Glutamatergic neuron (in vitro differentiated cells): ENCODE measurements at regions not wholly inside any gene's neighbourhood (a gene's known extent, or its start where the extent isn't known, plus 50 kb on each side); places are given as distances from the start of the nearest gene placed in this dataset.

ENCODE experiments used
- DNase-seq: peaks from one replicate; pipeline ENCODE4 v3.0.0; 2022
- H3K27ac Mint-ChIP-seq: one replicate; pipeline ENCODE4 v1.8.0; 2020; ENCODE audit warnings: mild to moderate bottlenecking, mixed read lengths, inconsistent platforms; ENCODE audit not compliant: unreplicated experiment
- H3K27me3 Mint-ChIP-seq: one replicate; pipeline ENCODE4 v1.8.0; 2020; ENCODE audit warnings: mild to moderate bottlenecking, moderate library complexity, mixed read lengths, inconsistent platforms; ENCODE audit not compliant: unreplicated experiment
- H3K36me3 Mint-ChIP-seq: one replicate; pipeline ENCODE4 v1.8.0; 2020; ENCODE audit warnings: mild to moderate bottlenecking, mixed read lengths, inconsistent platforms; ENCODE audit not compliant: unreplicated experiment
- H3K4me1 Mint-ChIP-seq: one replicate; pipeline ENCODE4 v1.8.0; 2020; ENCODE audit warnings: mild to moderate bottlenecking, low read depth, mixed read lengths, inconsistent platforms; ENCODE audit not compliant: unreplicated experiment
- H3K4me3 Mint-ChIP-seq: one replicate; pipeline ENCODE4 v1.8.0; 2020; ENCODE audit warnings: mild to moderate bottlenecking, mixed read lengths, inconsistent platforms; ENCODE audit not compliant: unreplicated experiment
- H3K9me3 Mint-ChIP-seq: one replicate; pipeline ENCODE4 v1.8.0; 2020; ENCODE audit warnings: mild to moderate bottlenecking, moderate library complexity, mixed read lengths, inconsistent platforms; ENCODE audit not compliant: unreplicated experiment
- CTCF ChIP-seq: fragments of 200-600 bp; sonication (generic); IDR thresholded peaks from one replicate; pipeline ENCODE4 v1.5.0; 2021; ENCODE audit not compliant: partially characterized antibody, unreplicated experiment

GRCh38 chr3:146953511-146953981 is 348.4 kb upstream of the PLSCR5 start:
- H3K27ac Mint-ChIP-seq: no peak overlapping the region
- H3K4me1 Mint-ChIP-seq: peaks cover 13% of the 10 kb centered on the region
- H3K27me3 Mint-ChIP-seq: peaks cover 4% of the 10 kb centered on the region
- H3K36me3 Mint-ChIP-seq: no peaks in the 10 kb centered on the region
- peaks cover 6% of the 10 kb centered on the region for H3K9me3 Mint-ChIP-seq
- TF ChIP-seq CTCF: no peak
- DNase-seq: no peak
- no peak overlapping the region for H3K4me3 Mint-ChIP-seq

GRCh38 chr3:146948985-146949384 is 343.8 kb upstream of the PLSCR5 start:
- Mint-ChIP-seq H3K9me3 (peaks cover 4% of the 10 kb centered on the region), H3K36me3 (no peaks in the 10 kb centered on the region), H3K4me1 (peaks cover 5% of the 10 kb centered on the region), H3K27ac (no peak overlapping the region), H3K27me3 (no peaks in the 10 kb centered on the region), H3K4me3 (no peak overlapping the region)
- DNase-seq: no peak
- no peak for TF ChIP-seq CTCF

DNA sequence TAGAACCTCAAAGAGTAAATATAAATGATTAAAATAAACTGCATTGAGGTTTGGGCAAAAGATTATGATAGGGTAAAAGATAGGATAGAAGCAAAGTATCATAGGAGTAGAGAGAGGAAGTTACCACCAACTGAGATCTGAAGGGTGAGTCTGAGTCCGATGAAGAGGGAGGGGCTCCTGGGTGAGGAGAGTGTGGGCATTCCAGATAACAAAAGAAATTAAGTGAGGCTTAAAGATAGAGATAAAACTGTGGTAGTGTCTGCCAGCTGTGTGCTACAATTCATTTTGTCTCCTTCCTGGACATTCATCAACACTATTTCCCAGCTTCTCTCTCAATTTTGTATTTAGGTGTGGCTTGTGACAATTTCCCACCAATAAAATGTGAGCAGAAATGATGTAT is 343.0 kb upstream of the PLSCR5 start:
- DNase-seq: no peak
- H3K36me3 Mint-ChIP-seq: no peaks in the 10 kb centered on the region
- TF ChIP-seq CTCF: no peak
- H3K4me1 Mint-ChIP-seq: peaks cover under 1% of the 10 kb centered on the region
- no peak overlapping the region for H3K27ac Mint-ChIP-seq
- peaks cover 3% of the 10 kb centered on the region for H3K9me3 Mint-ChIP-seq
- H3K4me3 Mint-ChIP-seq: no peak overlapping the region
- no peaks in the 10 kb centered on the region for H3K27me3 Mint-ChIP-seq

- Mint-ChIP-seq H3K27ac (no peak overlapping the region), H3K9me3 (no peaks in the 10 kb centered on the region), H3K36me3 (no peaks in the 10 kb centered on the region), H3K4me3 (no peak overlapping the region), H3K27me3 (peaks cover 5% of the 10 kb centered on the region), H3K4me1 (no peaks in the 10 kb centered on the region)
- DNase-seq: no peak
- TF ChIP-seq CTCF: no peak
Observed at GRCh38 chr3:146929696-146930095, 324.6 kb upstream of the PLSCR5 start.

DNA sequence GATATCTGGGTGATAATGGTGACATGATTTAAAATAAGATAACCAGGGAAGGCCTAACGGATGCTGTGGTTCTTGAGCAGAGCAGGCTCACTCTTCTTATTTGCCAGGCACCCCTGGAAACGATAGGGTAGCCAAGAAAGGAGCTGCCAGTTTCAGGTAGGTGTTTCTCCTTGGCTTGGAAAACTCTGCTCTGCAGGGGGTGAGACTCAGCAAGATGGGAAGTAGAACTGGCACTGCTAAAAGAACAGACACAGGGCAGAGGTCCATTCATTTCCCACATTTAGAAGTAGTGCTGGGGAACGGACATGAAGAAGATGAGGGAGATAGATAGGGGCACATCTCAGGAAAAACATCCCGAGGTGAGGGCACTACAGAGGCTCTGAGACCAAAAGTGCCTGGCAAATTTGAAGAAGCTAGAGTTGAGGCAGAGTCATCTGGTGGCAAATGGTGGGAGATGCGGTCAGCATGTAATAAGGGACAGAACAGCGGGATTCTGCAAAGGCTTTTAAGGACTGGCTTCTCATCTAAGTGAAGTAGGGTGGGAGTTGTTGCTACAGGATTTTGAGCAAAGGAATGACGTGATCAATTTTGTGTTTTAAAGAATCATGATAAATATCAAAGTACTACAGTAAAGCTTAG is 323.4 kb upstream of the PLSCR5 start:
- Mint-ChIP-seq H3K9me3 (no peaks in the 10 kb centered on the region), H3K27me3 (peaks cover 2% of the 10 kb centered on the region), H3K36me3 (no peaks in the 10 kb centered on the region), H3K27ac (no peak overlapping the region), H3K4me3 (no peak overlapping the region), H3K4me1 (no peaks in the 10 kb centered on the region)
- DNase-seq: no peak
- TF ChIP-seq CTCF: no peak
